ENCODE measurements at regions not wholly inside any gene's neighbourhood (a gene's known extent, or its start where the extent isn't known, plus 50 kb on each side); places are given as distances from the start of the nearest gene placed in this dataset.

DNA sequence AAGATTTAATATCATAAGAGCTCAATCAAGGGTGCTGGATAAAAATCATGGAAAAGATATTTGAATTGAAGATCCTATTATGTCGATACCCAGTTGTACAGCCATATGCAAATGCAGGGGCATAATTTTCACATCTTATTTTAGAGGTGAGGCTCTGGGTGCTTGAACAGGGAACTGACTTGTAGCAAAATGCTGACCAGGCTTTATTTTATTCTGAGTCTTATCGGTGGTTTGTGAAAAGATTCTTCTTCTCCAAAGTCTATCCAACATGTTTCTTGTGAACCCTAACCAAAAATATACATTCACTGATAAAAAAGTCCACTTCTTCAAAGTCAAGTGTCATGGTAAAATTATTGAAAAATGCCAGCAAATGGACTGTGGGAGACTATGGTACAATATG is 475.5 kb upstream of the NEGR1 start:
- no peak for TF ChIP-seq TAF1 (IDR thresholded peaks at IDR 0.05; ENCODE audit: low read depth, low read length)
- TF ChIP-seq POLR2AphosphoS5 (IDR thresholded peaks at IDR 0.05; ENCODE audit: low read depth, low read length), result no peak
- no peak for TF ChIP-seq SPI1 (IDR thresholded peaks at IDR 0.05; ENCODE audit: low read depth, low read length)
